Gastroesophageal sphincter (tissue), 4 donors: ENCODE measurements at regions not wholly inside any gene's neighbourhood (a gene's known extent, or its start where the extent isn't known, plus 50 kb on each side); places are given as distances from the start of the nearest gene placed in this dataset.
"Not testable (repeated sequence)": the region's sequence is repeated elsewhere in the genome, so short reads cannot be mapped to it uniquely, and the experiment has no call there.

Source experiments
- ATAC-seq: fragments of 150-250 bp; one replicate; pipeline ENCODE4 v1.9.1; 2016; ENCODE audit warnings: mild to moderate bottlenecking, moderate library complexity
- H3K27ac ChIP-seq, 4 donors: fragments of 200-600 bp; sonication (generic) in 3 of 4; 1 replicate in 3 of 4; 2 replicates in 1 of 4; pipeline ENCODE4 v1.5.1; 2016 to 2019
- H3K27me3 ChIP-seq: fragments of 200-600 bp; sonication (generic); one replicate; pipeline ENCODE4 v1.5.1; 2019
- H3K36me3 ChIP-seq, 2 donors: fragments of 200-600 bp; sonication (generic); one replicate each; pipeline ENCODE4 v1.5.1; 2019; ENCODE audit warnings: control low read depth in 1 of 2
- H3K4me1 ChIP-seq, 3 donors: fragments of 200-600 bp; sonication (generic); 1 replicate in 2 of 3; 2 replicates in 1 of 3; pipeline ENCODE4 v1.5.1; 2016 to 2019; ENCODE audit warnings: control low read depth in 2 of 3
- H3K4me3 ChIP-seq, 2 donors: fragments of 200-600 bp; sonication (generic); one replicate each; pipeline ENCODE4 v1.5.1; 2019; ENCODE audit warnings: mild to moderate bottlenecking in 1 of 2, moderate library complexity in 1 of 2
- H3K9me3 ChIP-seq, 3 donors: fragments of 200-600 bp; sonication (generic); one replicate each; pipeline ENCODE4 v1.5.1; 2017 to 2019; ENCODE audit warnings: control low read depth in 2 of 3
- CTCF ChIP-seq, 4 experiments: fragments of 200-600 bp in 2 of 4; fragments of 450-650 bp in 2 of 4; sonication (generic) in 1 of 4; IDR thresholded peaks; one replicate each; pipeline ENCODE4 v1.5.1; 2017 to 2019; ENCODE audit warnings: antibody characterized with exemption in 4 of 4, mild to moderate bottlenecking in 2 of 4, moderate library complexity in 2 of 4
- EP300 ChIP-seq: sonication (generic); formaldehyde crosslinking; IDR thresholded peaks from one replicate; pipeline ENCODE4 v1.6.1; 2017; ENCODE audit warnings: antibody characterized with exemption, mild to moderate bottlenecking
- POLR2A ChIP-seq, 2 donors: fragments of 450-650 bp; IDR thresholded peaks; one replicate each; pipeline ENCODE4 v1.6.1; 2017; ENCODE audit warnings: antibody characterized with exemption in 2 of 2, mild to moderate bottlenecking in 2 of 2, moderate library complexity in 1 of 2
- POLR2AphosphoS5 ChIP-seq: sonication (generic); formaldehyde crosslinking; IDR thresholded peaks from one replicate; pipeline ENCODE4 v1.6.1; 2017; ENCODE audit warnings: antibody characterized with exemption
- WGBS, 2 donors: methylation state at CpG; one replicate each; pipeline ENCODE4 v1.1.5; 2018; ENCODE audit warnings: low coverage in 1 of 2; 5-methylcytosine and 5-hydroxymethylcytosine counted together

- Histone ChIP-seq H3K27me3 (peaks cover 36% of the 10 kb centered on the region), H3K4me1 (no peaks in the 10 kb centered on the region), H3K27ac (no peak overlapping the region), H3K9me3 (peaks cover 0 to 29% (median 0%) of the 10 kb centered on the region in 3 donors), H3K4me3 (no peak overlapping the region), H3K36me3 (no peaks in the 10 kb centered on the region)
- WGBS, 2 donors = 64 to 65% methylated on average over 15 to 60 of the region's 101 CpGs
- TF ChIP-seq CTCF (IDR thresholded peaks at IDR 0.05) (no peak), EP300 (no peak), POLR2AphosphoS5 (no peak), POLR2A (IDR thresholded peaks at IDR 0.05) (no peak)
- no peak for ATAC-seq
Observed at GRCh38 chr16:34802848-34803599, 1343.6 kb downstream of the TP53TG3F start.

- WGBS, 2 donors = 40 to 43% methylated on average over 1 to 3 of the region's 44 CpGs
- H3K9me3 ChIP-seq = peaks cover 0 to 29% (median 0%) of the 10 kb centered on the region in 3 donors
- H3K36me3 ChIP-seq = no peaks in the 10 kb centered on the region
- peaks cover 36% of the 10 kb centered on the region for H3K27me3 ChIP-seq
- no peak overlapping the region for H3K4me3 ChIP-seq
- H3K4me1 ChIP-seq = no peaks in the 10 kb centered on the region
- H3K27ac ChIP-seq = no peak overlapping the region
- TF ChIP-seq POLR2A (IDR thresholded peaks at IDR 0.05) = no peak
- TF ChIP-seq POLR2AphosphoS5 = no peak
- no peak for TF ChIP-seq CTCF (IDR thresholded peaks at IDR 0.05)
- no peak for TF ChIP-seq EP300
- no peak for ATAC-seq
Observed at GRCh38 chr16:34803683-34804416, 1344.4 kb downstream of the TP53TG3F start.

- not testable (repeated sequence) for ATAC-seq, H3K27ac ChIP-seq, H3K36me3 ChIP-seq, H3K4me1 ChIP-seq, H3K4me3 ChIP-seq
- Histone ChIP-seq H3K9me3 (peaks cover 0 to 22% (median 0%) of the 10 kb centered on the region in 3 donors), H3K27me3 (peaks cover 31% of the 10 kb centered on the region)
- 15 to 30% methylated on average over 1 of the region's 1 CpG for WGBS, 2 donors
Observed at GRCh38 chr16:34806992-34807644, 1347.7 kb downstream of the TP53TG3F start.

- H3K36me3 ChIP-seq, H3K4me3 ChIP-seq, H3K4me1 ChIP-seq, ATAC-seq, H3K27ac ChIP-seq: not testable (repeated sequence)
- Histone ChIP-seq H3K27me3 (peaks cover 23% of the 10 kb centered on the region), H3K9me3 (peaks cover 0 to 15% (median 0%) of the 10 kb centered on the region in 3 donors)
Observed at GRCh38 chr16:34807844-34808243, 1348.4 kb downstream of the TP53TG3F start.

GRCh38 chr16:34808530-34808929 lies 1349.1 kb downstream of the TP53TG3F start:
- not testable (repeated sequence) for H3K9me3 ChIP-seq, H3K27ac ChIP-seq, H3K4me3 ChIP-seq, H3K36me3 ChIP-seq, H3K4me1 ChIP-seq, ATAC-seq
- 32 to 80% methylated on average over 1 to 2 of the region's 2 CpGs for WGBS, 2 donors
- H3K27me3 ChIP-seq = peaks cover 17% of the 10 kb centered on the region
